ENCODE measurements at regions not wholly inside any gene's neighbourhood (a gene's known extent, or its start where the extent isn't known, plus 50 kb on each side); places are given as distances from the start of the nearest gene placed in this dataset.

- TF ChIP-seq CTCF (IDR thresholded peaks at IDR 0.05; ENCODE audit: insufficient read depth, low read depth, low read length, missing control alignments), result no peak
- DNase-seq (ENCODE audit: low read depth), result no peak
- H3K4me3 ChIP-seq (ENCODE audit: low read depth, low read length), result no peak overlapping the region
Observed at GRCh38 chr2:235330775-235331451, 162.9 kb upstream of the AGAP1 start.

- no peak for TF ChIP-seq CTCF (IDR thresholded peaks at IDR 0.05; ENCODE audit: insufficient read depth, low read depth, low read length, missing control alignments)
- no peak overlapping the region for H3K4me3 ChIP-seq (ENCODE audit: low read depth, low read length)
- no peak for DNase-seq (ENCODE audit: low read depth)
Observed at GRCh38 chr2:235332240-235332890, 161.5 kb upstream of the AGAP1 start.

- no peak for DNase-seq (ENCODE audit: low read depth)
- no peak overlapping the region for H3K4me3 ChIP-seq (ENCODE audit: low read depth, low read length)
- TF ChIP-seq CTCF (IDR thresholded peaks at IDR 0.05; ENCODE audit: insufficient read depth, low read depth, low read length, missing control alignments), result no peak
Observed at GRCh38 chr2:235333076-235333475, 160.8 kb upstream of the AGAP1 start.

GRCh38 chr2:235334179-235334578 is 159.7 kb upstream of the AGAP1 start:
- no peak for DNase-seq (ENCODE audit: low read depth)
- TF ChIP-seq CTCF (IDR thresholded peaks at IDR 0.05; ENCODE audit: insufficient read depth, low read depth, low read length, missing control alignments), result no peak
- H3K4me3 ChIP-seq (ENCODE audit: low read depth, low read length), result no peak overlapping the region

GRCh38 chr2:235343156-235343774 is 150.6 kb upstream of the AGAP1 start:
- DNase-seq (ENCODE audit: low read depth), result no peak
- TF ChIP-seq CTCF (IDR thresholded peaks at IDR 0.05; ENCODE audit: insufficient read depth, low read depth, low read length, missing control alignments), result no peak
- H3K4me3 ChIP-seq (ENCODE audit: low read depth, low read length), result no peak overlapping the region

GRCh38 chr2:235343869-235344268 is 150.0 kb upstream of the AGAP1 start:
- no peak for DNase-seq (ENCODE audit: low read depth)
- TF ChIP-seq CTCF (IDR thresholded peaks at IDR 0.05; ENCODE audit: insufficient read depth, low read depth, low read length, missing control alignments), result no peak
- H3K4me3 ChIP-seq (ENCODE audit: low read depth, low read length), result no peak overlapping the region
